Sigmoid colon (tissue), 4 donors: ENCODE measurements at regions not wholly inside any gene's neighbourhood (a gene's known extent, or its start where the extent isn't known, plus 50 kb on each side); places are given as distances from the start of the nearest gene placed in this dataset.

Source experiments
- CTCF ChIP-seq, 4 experiments: fragments of 450-650 bp in 3 of 4; fragments of 200-600 bp in 1 of 4; IDR thresholded peaks; one replicate each; pipeline ENCODE4 v1.5.1; 2016 to 2019; ENCODE audit warnings: antibody characterized with exemption in 4 of 4, mild to moderate bottlenecking in 3 of 4, moderate library complexity in 2 of 4
- EP300 ChIP-seq, 4 donors: sonication (generic); formaldehyde crosslinking; IDR thresholded peaks; one replicate each; pipeline ENCODE4 v1.6.1; 2017; ENCODE audit warnings: antibody characterized with exemption in 4 of 4

- TF ChIP-seq CTCF (IDR thresholded peaks at IDR 0.05) = no peak
- no peak for TF ChIP-seq EP300 (IDR thresholded peaks at IDR 0.05)
These were observed 209.1 kb downstream of the SREK1 start for GRCh38 chr5:66353186-66353585.
